ENCODE measurements at regions not wholly inside any gene's neighbourhood (a gene's known extent, or its start where the extent isn't known, plus 50 kb on each side); places are given as distances from the start of the nearest gene placed in this dataset.

DNA sequence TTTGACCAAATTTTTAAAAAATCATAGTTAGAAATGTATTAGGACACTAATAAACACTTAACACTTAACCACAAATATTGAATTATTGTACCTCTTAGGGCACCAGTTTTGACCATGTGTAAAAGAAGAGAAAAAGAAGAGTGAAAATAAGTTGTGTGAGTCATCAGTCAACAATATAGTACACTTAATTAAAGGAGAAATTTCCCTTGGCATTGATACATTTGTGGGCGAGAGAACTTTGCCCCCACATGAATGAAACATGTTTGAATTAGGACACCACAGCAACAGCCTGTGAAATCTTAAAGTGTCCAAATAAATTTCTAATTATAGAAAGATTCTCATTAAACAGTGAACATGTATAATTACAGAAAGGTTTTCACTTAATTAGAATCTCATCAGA is 1292.8 kb upstream of the TENM3 start:
- TF ChIP-seq, protein P1, sequence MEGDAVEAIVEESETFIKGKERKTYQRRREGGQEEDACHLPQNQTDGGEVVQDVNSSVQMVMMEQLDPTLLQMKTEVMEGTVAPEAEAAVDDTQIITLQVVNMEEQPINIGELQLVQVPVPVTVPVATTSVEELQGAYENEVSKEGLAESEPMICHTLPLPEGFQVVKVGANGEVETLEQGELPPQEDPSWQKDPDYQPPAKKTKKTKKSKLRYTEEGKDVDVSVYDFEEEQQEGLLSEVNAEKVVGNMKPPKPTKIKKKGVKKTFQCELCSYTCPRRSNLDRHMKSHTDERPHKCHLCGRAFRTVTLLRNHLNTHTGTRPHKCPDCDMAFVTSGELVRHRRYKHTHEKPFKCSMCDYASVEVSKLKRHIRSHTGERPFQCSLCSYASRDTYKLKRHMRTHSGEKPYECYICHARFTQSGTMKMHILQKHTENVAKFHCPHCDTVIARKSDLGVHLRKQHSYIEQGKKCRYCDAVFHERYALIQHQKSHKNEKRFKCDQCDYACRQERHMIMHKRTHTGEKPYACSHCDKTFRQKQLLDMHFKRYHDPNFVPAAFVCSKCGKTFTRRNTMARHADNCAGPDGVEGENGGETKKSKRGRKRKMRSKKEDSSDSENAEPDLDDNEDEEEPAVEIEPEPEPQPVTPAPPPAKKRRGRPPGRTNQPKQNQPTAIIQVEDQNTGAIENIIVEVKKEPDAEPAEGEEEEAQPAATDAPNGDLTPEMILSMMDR (IDR thresholded peaks at IDR 0.05 in 2 of 3, conservative IDR thresholded peaks at IDR 0.05 in 1 of 3; ENCODE audit: control insufficient read depth in 2 of 3, extremely low read depth in 1 of 3, insufficient read depth in 1 of 3, low read depth in 3 of 3, low read length in 3 of 3): no peak
- no peak for TF ChIP-seq CREM (IDR thresholded peaks at IDR 0.05; ENCODE audit: low read depth)
- no peak for TF ChIP-seq FOXM1 (IDR thresholded peaks at IDR 0.05; ENCODE audit: low read depth, low read length)
- TF ChIP-seq SMC3 (IDR thresholded peaks at IDR 0.05; ENCODE audit: borderline replicate concordance, low read length): no peak
- TF ChIP-seq HDAC6 (IDR thresholded peaks at IDR 0.05; ENCODE audit: unreplicated experiment): no peak

All from GM12878 (cell line).